ENCODE measurements at regions not wholly inside any gene's neighbourhood (a gene's known extent, or its start where the extent isn't known, plus 50 kb on each side); places are given as distances from the start of the nearest gene placed in this dataset.
A peak's percentile ranks its signal among the peaks of the same experiment; 100 is the strongest.

GRCh38 chr12:92650228-92650822 lies 52.5 kb upstream of the PLEKHG7 start:
- no peak for DNase-seq

- DNase-seq: peak; percentile 46
Measured at GRCh38 chr12:92649511-92650227, 53.1 kb upstream of the PLEKHG7 start.

GRCh38 chr12:92648242-92649031 lies 54.4 kb upstream of the PLEKHG7 start:
- no peak for DNase-seq

- no peak for DNase-seq
Measured at GRCh38 chr12:92641291-92641690, 61.5 kb upstream of the PLEKHG7 start.

GRCh38 chr12:92640691-92641090 lies 62.1 kb upstream of the PLEKHG7 start:
- DNase-seq: no peak

- DNase-seq: peak; percentile 63
Measured at GRCh38 chr12:92639017-92639416, 63.8 kb upstream of the PLEKHG7 start.

GRCh38 chr12:92634730-92635129 lies 68.1 kb upstream of the PLEKHG7 start:
- no peak for DNase-seq

- DNase-seq: no peak
Measured at GRCh38 chr12:92634202-92634601, 68.6 kb upstream of the PLEKHG7 start.

- DNase-seq: no peak
Measured at GRCh38 chr12:92630968-92631367, 71.8 kb upstream of the PLEKHG7 start.

- peak; percentile 1 for DNase-seq
Measured at GRCh38 chr12:92629349-92630065, 73.3 kb upstream of the PLEKHG7 start.

- DNase-seq: no peak
Measured at GRCh38 chr12:92628476-92628875, 74.3 kb upstream of the PLEKHG7 start.

- DNase-seq: no peak
Measured at GRCh38 chr12:92627511-92627910, 75.3 kb upstream of the PLEKHG7 start.

GRCh38 chr12:92625639-92626310 lies 77.0 kb upstream of the PLEKHG7 start:
- DNase-seq: no peak

GRCh38 chr12:92624236-92624635 lies 78.6 kb upstream of the PLEKHG7 start:
- DNase-seq: no peak

- no peak for DNase-seq
Measured at GRCh38 chr12:92623386-92623785, 79.4 kb upstream of the PLEKHG7 start.

GRCh38 chr12:92621833-92622232 lies 81.0 kb upstream of the PLEKHG7 start:
- no peak for DNase-seq

GRCh38 chr12:92621312-92621711 lies 81.5 kb upstream of the PLEKHG7 start:
- DNase-seq: no peak

GRCh38 chr12:92619730-92620684 lies 82.8 kb upstream of the PLEKHG7 start:
- DNase-seq: no peak

- DNase-seq: no peak
Measured at GRCh38 chr12:92619026-92619425, 83.8 kb upstream of the PLEKHG7 start.

- DNase-seq: no peak
Measured at GRCh38 chr12:92615703-92616102, 87.1 kb upstream of the PLEKHG7 start.

GRCh38 chr12:92615086-92615485 lies 87.7 kb upstream of the PLEKHG7 start:
- no peak for DNase-seq

GRCh38 chr12:92614502-92614901 lies 88.3 kb upstream of the PLEKHG7 start:
- DNase-seq: no peak
